Transverse colon (tissue), 4 donors: ENCODE measurements at regions not wholly inside any gene's neighbourhood (a gene's known extent, or its start where the extent isn't known, plus 50 kb on each side); places are given as distances from the start of the nearest gene placed in this dataset.
"Not testable (repeated sequence)": the region's sequence is repeated elsewhere in the genome, so short reads cannot be mapped to it uniquely, and the experiment has no call there.

Source experiments
- DNase-seq: peaks from one replicate; pipeline ENCODE4 v3.0.0-alpha.2; 2019
- H3K27ac ChIP-seq, 4 donors: fragments of 200-600 bp; sonication (generic); 2 replicates each; pipeline ENCODE4 v1.5.1; 2016 to 2018; ENCODE audit warnings: inconsistent platforms in 4 of 4
- H3K27me3 ChIP-seq: fragments of 200-600 bp; sonication (generic); 2 replicates; pipeline ENCODE4 v1.5.1; 2017; ENCODE audit warnings: inconsistent platforms
- H3K36me3 ChIP-seq, 4 donors: fragments of 200-600 bp; sonication (generic); 2 replicates each; pipeline ENCODE4 v1.5.1; 2017 to 2019; ENCODE audit warnings: inconsistent platforms in 4 of 4
- H3K4me1 ChIP-seq, 4 donors: fragments of 200-600 bp; sonication (generic); 2 replicates each; pipeline ENCODE4 v1.5.1; 2017 to 2020; ENCODE audit warnings: inconsistent platforms in 4 of 4
- H3K4me3 ChIP-seq, 4 donors: fragments of 200-600 bp; sonication (generic); 1 replicate in 1 of 4; 2 replicates in 3 of 4; pipeline versions ENCODE4 v1.5.1 to v1.6.1; 2017 to 2019; ENCODE audit warnings: inconsistent platforms in 4 of 4
- H3K9me3 ChIP-seq, 2 donors: fragments of 200-600 bp; sonication (generic); 2 replicates each; pipeline ENCODE4 v1.5.1; 2017 to 2019; ENCODE audit warnings: inconsistent platforms in 2 of 2
- CTCF ChIP-seq, 5 experiments: fragments of 200-600 bp in 3 of 5; fragments of 450-650 bp in 2 of 5; sonication (generic) in 3 of 5; IDR thresholded peaks; 1 replicate in 2 of 5; 2 replicates in 3 of 5; pipeline ENCODE4 v1.5.1; 2016 to 2017; ENCODE audit warnings: antibody characterized with exemption in 5 of 5, inconsistent platforms in 3 of 5, mild to moderate bottlenecking in 2 of 5, moderate library complexity in 1 of 5
- EP300 ChIP-seq: sonication (generic); formaldehyde crosslinking; IDR thresholded peaks from one replicate; pipeline ENCODE4 v1.6.1; 2017; ENCODE audit warnings: antibody characterized with exemption, low read depth
- POLR2A ChIP-seq: fragments of 450-650 bp; IDR thresholded peaks from one replicate; pipeline ENCODE4 v1.6.1; 2016; ENCODE audit warnings: antibody characterized with exemption, mild to moderate bottlenecking, moderate library complexity
- POLR2AphosphoS5 ChIP-seq, 3 donors: sonication (generic); formaldehyde crosslinking; IDR thresholded peaks; one replicate each; pipeline ENCODE4 v1.6.1; 2016; ENCODE audit warnings: antibody characterized with exemption in 3 of 3
- WGBS, 2 donors: methylation state at CpG; one replicate each; pipeline ENCODE4 v1.1.5; 2018; ENCODE audit warnings: low coverage in 1 of 2; 5-methylcytosine and 5-hydroxymethylcytosine counted together
- in situ Hi-C, 4 donors: fragments of 200-750 bp; cut with MboI; loops; one replicate each; pipeline versions ENCODE4 v1.15.0 to v1.15.1; 2017; ENCODE audit warnings: low sequenced_read_pairs in 3 of 4, low pct_ligation_motif_present in 1 of 4, low pct_unique_long_range_greater_than_20kb in 1 of 4
- intact Hi-C: fragments of 100-400 bp; cut with DNase I; formaldehyde crosslinking; loops from one replicate; pipeline ENCODE4 v1.15.1; 2023; ENCODE audit warnings: low total_unique reads

- no peak for DNase-seq
- in situ Hi-C loops, result no loop called here
Measured at GRCh38 chr3:164730815-164731360, 347.4 kb downstream of the SI start.

GRCh38 chr3:164723396-164723795, 354.9 kb downstream of the SI start:
- Histone ChIP-seq H3K9me3 (no peaks in the 10 kb centered on the region), H3K36me3 (no peaks in the 10 kb centered on the region), H3K27ac (no peak overlapping the region), H3K4me1 (no peaks in the 10 kb centered on the region), H3K4me3 (no peak overlapping the region), H3K27me3 (no peaks in the 10 kb centered on the region)
- TF ChIP-seq CTCF (IDR thresholded peaks at IDR 0.05) (no peak), POLR2A (no peak)
- in situ Hi-C loops, result no loop called here
- WGBS, 2 donors, result 68 to 72% methylated on average over 3 to 4 of the region's 4 CpGs
- intact Hi-C loops, result no loop called here
- DNase-seq, result no peak

More at GRCh38 chr3:164730815-164731360, 347.4 kb downstream of the SI start:
- no peak overlapping the region for H3K4me3 ChIP-seq
- WGBS, 2 donors, result 67 to 86% methylated on average over 6 of the region's 6 CpGs
- H3K27me3 ChIP-seq, result no peaks in the 10 kb centered on the region
- TF ChIP-seq CTCF (IDR thresholded peaks at IDR 0.05) (no peak), POLR2AphosphoS5 (IDR thresholded peaks at IDR 0.05) (no peak), EP300 (no peak), POLR2A (no peak)
- no peaks in the 10 kb centered on the region for H3K36me3 ChIP-seq
- no peaks in the 10 kb centered on the region for H3K4me1 ChIP-seq
- no peaks in the 10 kb centered on the region for H3K9me3 ChIP-seq
- H3K27ac ChIP-seq, result no peak overlapping the region
- intact Hi-C loops, result no loop called here

- intact Hi-C loops, H3K4me3 ChIP-seq, H3K36me3 ChIP-seq, in situ Hi-C loops, DNase-seq, H3K27me3 ChIP-seq, H3K9me3 ChIP-seq, H3K4me1 ChIP-seq, H3K27ac ChIP-seq: not testable (repeated sequence)
- 92% methylated on average over 6 of the region's 13 CpGs; no CpG with 5 or more reads in 1 of the 2 donors for WGBS, 2 donors
Measured at GRCh38 chr3:164702808-164703207, 375.5 kb downstream of the SI start.

GRCh38 chr3:164687902-164688301, 390.4 kb downstream of the SI start:
- no peak for TF ChIP-seq EP300
- no peak for TF ChIP-seq CTCF (IDR thresholded peaks at IDR 0.05)
- no peak for TF ChIP-seq POLR2A
- no peak for DNase-seq
- Histone ChIP-seq H3K9me3 (no peaks in the 10 kb centered on the region), H3K36me3 (no peaks in the 10 kb centered on the region), H3K27ac (no peak overlapping the region), H3K4me1 (no peaks in the 10 kb centered on the region), H3K4me3 (no peak overlapping the region), H3K27me3 (no peaks in the 10 kb centered on the region)
- intact Hi-C loops, result no loop called here
- 36 to 64% methylated on average over 1 of the region's 1 CpG for WGBS, 2 donors
- in situ Hi-C loops, result no loop called here

- no peaks in the 10 kb centered on the region for H3K27me3 ChIP-seq
- DNase-seq, result no peak
- WGBS, 2 donors, result 66 to 94% methylated on average over 2 to 3 of the region's 3 CpGs
- no peak overlapping the region for H3K27ac ChIP-seq
- H3K36me3 ChIP-seq, result no peaks in the 10 kb centered on the region
- TF ChIP-seq POLR2A (no peak), POLR2AphosphoS5 (IDR thresholded peaks at IDR 0.05) (no peak), EP300 (no peak), CTCF (IDR thresholded peaks at IDR 0.05) (no peak)
- in situ Hi-C loops, result no loop called here
- no peaks in the 10 kb centered on the region for H3K4me1 ChIP-seq
- H3K9me3 ChIP-seq, result no peaks in the 10 kb centered on the region
- no peak overlapping the region for H3K4me3 ChIP-seq
- intact Hi-C loops, result no loop called here
Measured at GRCh38 chr3:164687211-164687610, 391.1 kb downstream of the SI start.
